DOHH2 (cell line): ENCODE measurements at regions not wholly inside any gene's neighbourhood (a gene's known extent, or its start where the extent isn't known, plus 50 kb on each side); places are given as distances from the start of the nearest gene placed in this dataset.

ENCODE experiments used
- CTCF ChIP-seq: fragments of 200-600 bp; sonication (generic); IDR thresholded peaks from one replicate; pipeline ENCODE4 v1.5.1; 2014; ENCODE audit warnings: antibody characterized with exemption, mild to moderate bottlenecking, low read depth, low read length; ENCODE audit not compliant: poor library complexity, severe bottlenecking
- EZH2phosphoT487 ChIP-seq: fragments of 200-600 bp; sonication (generic); IDR thresholded peaks from 2 replicates; pipeline ENCODE4 v1.6.1; 2017; ENCODE audit warnings: borderline replicate concordance, mild to moderate bottlenecking, antibody characterized with exemption, low read length, moderate library complexity, mixed read lengths

- TF ChIP-seq CTCF (no peak), EZH2phosphoT487 (no peak)
These were observed 217.5 kb downstream of the TMEM200A start for GRCh38 chr6:130583268-130583667.
